WTC11 (cell line): ENCODE measurements at regions not wholly inside any gene's neighbourhood (a gene's known extent, or its start where the extent isn't known, plus 50 kb on each side); places are given as distances from the start of the nearest gene placed in this dataset.

Experiments
- ZNF232 ChIP-seq: sonication (generic); formaldehyde crosslinking; IDR thresholded peaks from 2 replicates; pipeline ENCODE4 v1.8.0; 2022; ENCODE audit warnings: mild to moderate bottlenecking, missing genetic modification reagents
- TF ChIP-seq, protein P1 (sequence below): sonication (generic); formaldehyde crosslinking; IDR thresholded peaks from 2 replicates; pipeline ENCODE4 v1.8.1; 2022; ENCODE audit warnings: mild to moderate bottlenecking, moderate library complexity, missing genetic modification reagents

DNA sequence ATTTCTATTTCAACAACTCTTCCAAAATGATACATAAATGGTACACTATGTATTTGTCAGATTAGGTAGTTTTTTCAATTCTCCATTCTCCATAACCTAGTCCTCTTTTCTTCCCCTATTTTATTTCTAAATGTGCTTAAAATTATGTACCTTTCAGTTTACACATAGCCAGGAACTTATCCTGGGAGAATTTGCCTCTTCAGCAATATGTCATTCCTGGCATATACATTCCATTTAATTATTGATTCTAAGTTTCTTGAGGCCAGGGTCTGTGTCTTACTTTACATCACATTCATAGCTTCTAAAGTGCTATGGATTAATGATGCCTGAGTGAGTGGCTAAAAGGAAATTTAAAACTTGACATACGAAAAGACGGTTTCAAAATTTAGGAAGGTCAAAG, 199.8 kb downstream of the PDGFRA start:
- TF ChIP-seq ZNF232 (CRISPR knock-in tag), result no peak
- TF ChIP-seq, protein P1, sequence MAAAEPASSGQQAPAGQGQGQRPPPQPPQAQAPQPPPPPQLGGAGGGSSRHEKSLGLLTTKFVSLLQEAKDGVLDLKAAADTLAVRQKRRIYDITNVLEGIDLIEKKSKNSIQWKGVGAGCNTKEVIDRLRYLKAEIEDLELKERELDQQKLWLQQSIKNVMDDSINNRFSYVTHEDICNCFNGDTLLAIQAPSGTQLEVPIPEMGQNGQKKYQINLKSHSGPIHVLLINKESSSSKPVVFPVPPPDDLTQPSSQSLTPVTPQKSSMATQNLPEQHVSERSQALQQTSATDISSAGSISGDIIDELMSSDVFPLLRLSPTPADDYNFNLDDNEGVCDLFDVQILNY (CRISPR knock-in tag), result no peak
